HK-2 (cell line): ENCODE measurements at regions not wholly inside any gene's neighbourhood (a gene's known extent, or its start where the extent isn't known, plus 50 kb on each side); places are given as distances from the start of the nearest gene placed in this dataset.
"Not testable (repeated sequence)": the region's sequence is repeated elsewhere in the genome, so short reads cannot be mapped to it uniquely, and the experiment has no call there.

Experiments used
- DNase-seq: peaks from one replicate; pipeline ENCODE4 v3.0.0-alpha.2; 2018; ENCODE audit not compliant: unreplicated experiment

GRCh38 chr2:184316921-184317320 lies 281.4 kb upstream of the ZNF804A start:
- no peak for DNase-seq

- no peak for DNase-seq
Measured at GRCh38 chr2:184322615-184323014, 275.7 kb upstream of the ZNF804A start.

GRCh38 chr2:184326066-184326465 lies 272.3 kb upstream of the ZNF804A start:
- no peak for DNase-seq

GRCh38 chr2:184327805-184328204 lies 270.5 kb upstream of the ZNF804A start:
- not testable (repeated sequence) for DNase-seq

- not testable (repeated sequence) for DNase-seq
Measured at GRCh38 chr2:184330561-184330960, 267.8 kb upstream of the ZNF804A start.

GRCh38 chr2:184336688-184337087 lies 261.6 kb upstream of the ZNF804A start:
- DNase-seq = no peak

GRCh38 chr2:184338771-184339170 lies 259.6 kb upstream of the ZNF804A start:
- no peak for DNase-seq

GRCh38 chr2:184339966-184340365 lies 258.4 kb upstream of the ZNF804A start:
- no peak for DNase-seq

- DNase-seq = no peak
Measured at GRCh38 chr2:184346338-184346862, 251.9 kb upstream of the ZNF804A start.

GRCh38 chr2:184351126-184351525 lies 247.2 kb upstream of the ZNF804A start:
- DNase-seq = no peak

GRCh38 chr2:184357033-184357432 lies 241.3 kb upstream of the ZNF804A start:
- no peak for DNase-seq

- DNase-seq = no peak
Measured at GRCh38 chr2:184359379-184359778, 238.9 kb upstream of the ZNF804A start.

- no peak for DNase-seq
Measured at GRCh38 chr2:184363213-184363612, 235.1 kb upstream of the ZNF804A start.

- no peak for DNase-seq
Measured at GRCh38 chr2:184367211-184367610, 231.1 kb upstream of the ZNF804A start.

- no peak for DNase-seq
Measured at GRCh38 chr2:184369307-184369706, 229.0 kb upstream of the ZNF804A start.

- no peak for DNase-seq
Measured at GRCh38 chr2:184370954-184371353, 227.4 kb upstream of the ZNF804A start.

- DNase-seq = no peak
Measured at GRCh38 chr2:184371641-184372040, 226.7 kb upstream of the ZNF804A start.

- DNase-seq = no peak
Measured at GRCh38 chr2:184372484-184372883, 225.8 kb upstream of the ZNF804A start.

- no peak for DNase-seq
Measured at GRCh38 chr2:184394642-184395041, 203.7 kb upstream of the ZNF804A start.

- no peak for DNase-seq
Measured at GRCh38 chr2:184402381-184402780, 195.9 kb upstream of the ZNF804A start.

GRCh38 chr2:184407041-184407630 lies 191.2 kb upstream of the ZNF804A start:
- not testable (repeated sequence) for DNase-seq

GRCh38 chr2:184410160-184410559 lies 188.2 kb upstream of the ZNF804A start:
- DNase-seq = no peak

GRCh38 chr2:184413221-184413620 lies 185.1 kb upstream of the ZNF804A start:
- no peak for DNase-seq

- DNase-seq = no peak
Measured at GRCh38 chr2:184413671-184414229, 184.6 kb upstream of the ZNF804A start.
